ENCODE measurements at regions not wholly inside any gene's neighbourhood (a gene's known extent, or its start where the extent isn't known, plus 50 kb on each side); places are given as distances from the start of the nearest gene placed in this dataset.

DNA sequence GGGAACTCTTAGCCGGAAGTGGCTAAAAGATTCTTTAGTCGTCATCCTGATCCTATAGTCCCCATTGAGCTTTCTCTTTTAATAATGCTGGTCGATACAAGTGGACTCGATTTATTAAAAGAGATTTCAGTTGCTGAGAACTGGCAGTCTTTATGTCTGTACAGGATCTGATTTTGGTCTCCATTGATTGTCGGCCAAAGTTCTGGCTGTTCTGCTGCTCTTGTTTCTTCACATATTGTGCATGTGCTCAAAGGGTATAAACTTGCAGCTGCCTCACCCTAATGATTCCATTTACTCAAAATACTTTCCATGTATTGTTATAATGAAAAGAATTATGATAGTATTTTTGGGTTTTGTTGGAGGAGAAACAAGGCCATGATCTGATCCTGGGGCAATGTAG is 100.7 kb upstream of the CTTNBP2 start:
- DNase-seq (ENCODE audit: low read depth) = no peak

DNA sequence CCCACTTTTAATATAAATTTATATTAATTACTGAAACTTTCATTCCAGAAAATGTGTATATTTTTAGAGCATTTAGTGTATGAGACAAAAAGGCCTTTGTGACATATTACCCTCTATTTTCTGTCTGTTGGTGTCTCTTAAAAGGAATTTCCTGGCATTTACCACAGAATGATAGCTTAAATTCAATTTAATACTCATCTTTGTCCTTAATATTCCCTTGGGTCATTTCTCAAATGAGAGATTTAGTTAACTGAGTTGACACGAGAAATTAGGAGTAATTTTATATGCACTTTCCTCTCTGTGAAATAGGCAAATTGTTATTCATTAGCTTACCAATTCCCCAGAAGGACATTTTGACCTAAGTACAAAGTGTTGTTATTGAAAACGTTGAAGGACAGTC is 101.7 kb upstream of the CTTNBP2 start:
- DNase-seq (ENCODE audit: low read depth) = no peak

DNA sequence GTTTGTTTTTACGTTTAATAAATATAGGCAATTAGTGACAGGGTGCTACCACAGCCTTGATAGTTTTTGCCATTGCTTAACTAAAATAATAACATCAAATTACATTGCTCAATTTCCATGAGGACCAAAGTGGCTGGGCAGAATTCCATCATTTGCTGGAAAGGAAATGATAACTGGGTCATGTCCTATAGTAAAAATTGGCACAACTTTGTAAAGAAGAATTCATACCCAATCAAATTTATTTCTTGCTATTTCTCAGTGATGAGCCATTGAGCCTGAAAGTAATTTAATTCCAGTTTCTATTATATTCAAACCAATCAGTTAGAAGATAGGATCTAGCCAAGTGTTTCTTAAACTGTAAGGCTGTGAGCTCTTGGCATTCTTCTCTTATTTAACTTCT is 102.2 kb upstream of the CTTNBP2 start:
- DNase-seq (ENCODE audit: low read depth) = no peak

DNA sequence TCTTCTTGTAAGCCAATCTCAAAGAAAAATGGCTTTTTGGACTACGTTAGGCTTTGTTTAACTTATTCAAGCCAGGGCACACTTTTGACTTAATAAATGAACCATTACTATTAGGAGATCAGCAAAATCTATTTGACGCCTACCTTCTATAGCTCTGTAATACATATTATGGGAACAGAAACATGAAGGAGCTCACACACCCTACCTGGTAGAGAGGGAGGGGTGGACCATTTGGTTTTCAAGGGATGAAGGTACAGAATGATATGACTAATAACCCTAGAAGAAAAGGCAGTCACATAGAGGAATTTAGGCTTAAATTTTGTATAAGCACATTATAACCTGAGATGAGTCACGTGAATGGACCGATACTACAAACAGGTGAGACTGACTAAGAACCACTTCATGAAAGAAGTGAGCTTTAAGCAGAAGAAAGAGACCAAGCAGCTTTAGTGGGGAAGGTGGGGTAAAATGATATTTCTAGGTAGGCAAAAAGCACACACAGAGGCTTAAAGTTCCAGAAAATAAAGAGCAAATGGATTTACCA is 106.8 kb upstream of the CTTNBP2 start:
- no peak for DNase-seq (ENCODE audit: low read depth)

DNA sequence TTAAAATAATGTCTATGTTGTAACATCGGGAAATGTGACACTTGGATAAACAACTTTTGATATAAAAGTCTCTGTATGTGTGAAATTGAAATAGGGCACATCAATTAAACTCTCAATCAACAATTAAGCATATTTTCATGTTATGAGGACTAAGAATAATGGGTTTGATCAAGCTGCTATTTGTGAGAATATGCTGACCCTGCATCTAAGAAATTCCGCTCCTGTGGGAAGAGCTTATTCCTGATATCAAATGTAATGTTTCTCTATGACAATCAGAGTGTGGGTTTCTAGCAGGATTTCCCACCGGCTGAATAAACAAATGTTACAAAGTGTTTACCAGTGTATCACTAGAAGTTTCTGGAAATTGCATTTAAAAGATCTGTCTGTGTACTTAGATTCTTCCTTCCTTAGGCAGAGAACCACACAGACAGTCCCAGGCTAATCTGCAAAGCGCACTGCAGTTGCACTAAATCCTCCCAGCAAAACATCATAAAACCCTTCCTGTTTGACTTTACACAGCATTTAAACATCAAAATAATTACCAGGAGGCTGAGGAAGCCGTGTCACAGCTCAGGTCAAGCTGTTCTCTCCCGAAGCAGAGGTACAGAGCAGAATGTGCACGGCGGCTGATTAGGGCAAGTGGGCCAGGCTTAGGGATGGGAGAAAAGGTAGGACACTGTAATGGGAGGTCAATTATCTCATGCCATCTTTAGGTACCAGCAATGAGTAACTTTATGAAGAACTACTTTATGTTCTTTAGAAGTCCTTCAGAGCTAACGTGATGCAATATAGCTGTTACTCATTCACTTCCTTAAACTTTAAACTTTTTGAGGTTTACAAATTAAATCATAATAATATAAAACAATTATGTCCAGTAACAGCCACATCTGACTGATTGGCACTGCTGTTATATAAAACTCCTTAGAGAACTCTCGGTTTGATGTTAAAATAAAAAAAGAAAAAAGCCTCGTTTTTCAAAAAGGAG is 109.1 kb upstream of the CTTNBP2 start:
- no peak for DNase-seq (ENCODE audit: low read depth)

DNA sequence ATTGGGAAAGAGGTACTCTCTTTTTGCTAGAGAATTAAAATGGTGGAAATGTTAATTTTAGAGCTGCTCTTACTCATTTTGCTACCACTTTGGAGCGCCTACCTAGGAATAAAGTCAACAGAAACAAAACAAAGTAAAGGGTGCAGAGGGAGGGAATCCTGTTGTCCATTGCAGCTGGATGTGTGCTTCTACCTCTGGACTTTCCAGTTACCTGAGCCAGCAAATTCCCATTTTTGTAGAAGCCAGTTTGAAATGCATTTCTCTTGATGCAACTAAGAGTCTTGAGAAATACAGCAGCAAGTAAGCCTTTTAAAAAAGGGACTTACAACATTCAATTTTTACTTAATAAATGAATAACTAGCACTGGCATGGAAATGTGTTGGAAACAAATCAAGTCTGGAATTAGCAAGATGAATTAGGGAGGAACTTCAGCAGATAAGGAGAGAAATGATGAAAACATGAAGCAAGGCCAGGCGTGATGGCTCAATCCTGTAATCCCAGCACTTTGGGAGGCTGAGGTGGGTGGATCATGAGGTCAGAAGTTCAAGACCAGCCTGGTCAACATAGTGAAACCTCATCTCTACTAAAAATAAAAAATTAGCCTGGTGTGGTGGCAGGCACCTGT is 113.5 kb upstream of the CTTNBP2 start:
- no peak for DNase-seq (ENCODE audit: low read depth)

DNA sequence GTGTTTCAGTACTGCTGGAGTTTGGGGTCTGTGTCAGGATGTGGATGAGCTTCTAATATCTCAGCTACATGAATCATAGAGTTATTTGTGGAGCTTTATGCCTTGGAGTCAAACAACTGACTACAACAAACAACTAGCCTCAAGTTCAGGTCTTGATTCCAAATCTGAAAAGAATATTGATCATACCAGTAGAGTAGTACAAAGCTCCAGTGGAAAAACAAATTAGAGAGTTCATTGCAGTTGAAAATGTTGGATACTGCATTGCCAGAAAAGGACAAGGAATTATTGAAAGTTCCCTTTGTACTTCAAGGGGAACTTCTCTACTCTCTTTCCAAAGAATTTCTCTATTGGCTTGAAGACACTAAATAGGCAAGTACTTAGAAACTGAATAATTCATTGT is 117.6 kb upstream of the CTTNBP2 start:
- no peak for DNase-seq (ENCODE audit: low read depth)

DNA sequence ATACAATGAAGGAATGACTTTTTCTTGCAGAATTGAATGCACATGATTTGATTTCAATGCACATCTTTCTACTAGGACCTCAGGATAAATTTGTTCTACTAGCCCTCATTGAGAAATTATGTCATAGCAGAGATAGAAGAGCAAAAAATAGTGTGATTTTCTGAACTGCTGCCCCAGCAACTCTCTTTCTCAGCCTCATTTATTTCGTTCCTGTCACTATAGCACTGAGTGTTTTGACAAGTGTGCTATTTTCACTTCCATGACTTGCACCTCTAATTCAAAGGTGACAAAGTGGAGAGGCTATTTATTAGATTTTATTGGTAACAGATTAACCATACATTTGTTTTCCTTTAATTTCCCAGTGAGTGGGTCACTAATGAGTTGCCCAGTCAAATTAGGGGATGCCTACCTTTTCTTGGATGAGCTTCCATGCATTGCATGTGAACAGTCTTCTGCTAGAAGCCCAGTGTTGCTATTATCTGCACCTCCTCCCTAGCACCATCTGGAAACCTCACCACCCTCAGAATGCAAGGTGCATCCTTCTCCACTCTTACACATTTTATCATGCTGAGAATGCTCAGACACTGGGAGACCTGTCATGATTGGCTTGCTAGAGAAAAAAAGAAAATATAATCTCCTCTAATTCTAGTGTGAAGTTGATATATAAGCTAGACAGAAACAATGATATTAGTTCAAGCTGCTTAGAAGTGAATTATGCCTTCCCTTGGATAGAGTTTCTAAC is 119.6 kb upstream of the CTTNBP2 start:
- DNase-seq (ENCODE audit: low read depth) = no peak

DNA sequence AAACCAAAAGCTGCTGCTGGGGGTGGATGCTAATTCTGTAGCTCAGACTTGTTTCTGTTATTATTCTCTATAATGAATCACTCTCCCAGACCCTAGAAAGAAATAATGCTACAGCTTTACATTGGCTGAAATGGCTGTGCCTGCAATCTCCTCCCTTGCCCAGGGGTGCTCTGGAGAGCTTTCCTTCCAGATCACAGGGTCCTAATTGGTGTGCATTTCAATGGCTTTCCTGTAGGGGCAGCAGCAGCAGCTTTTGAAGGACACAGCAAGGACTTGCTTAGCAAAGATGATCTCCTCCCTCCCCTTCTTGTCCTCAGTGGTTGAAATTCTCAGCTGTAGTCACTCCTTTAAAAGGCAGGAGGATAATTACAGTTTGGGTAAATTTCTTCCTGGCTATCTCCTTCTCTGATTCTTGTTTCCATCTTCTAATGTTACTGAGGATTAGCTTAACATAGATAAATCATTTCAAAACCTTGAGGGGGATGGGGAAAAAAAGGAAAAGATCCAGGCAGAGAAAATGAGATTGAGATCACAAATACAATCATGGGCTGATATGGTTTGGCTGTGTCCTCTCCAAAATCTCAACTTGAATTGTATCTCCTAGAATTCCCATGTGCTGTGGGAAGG is 120.2 kb upstream of the CTTNBP2 start:
- peak; percentile 34 for DNase-seq (ENCODE audit: low read depth)

DNA sequence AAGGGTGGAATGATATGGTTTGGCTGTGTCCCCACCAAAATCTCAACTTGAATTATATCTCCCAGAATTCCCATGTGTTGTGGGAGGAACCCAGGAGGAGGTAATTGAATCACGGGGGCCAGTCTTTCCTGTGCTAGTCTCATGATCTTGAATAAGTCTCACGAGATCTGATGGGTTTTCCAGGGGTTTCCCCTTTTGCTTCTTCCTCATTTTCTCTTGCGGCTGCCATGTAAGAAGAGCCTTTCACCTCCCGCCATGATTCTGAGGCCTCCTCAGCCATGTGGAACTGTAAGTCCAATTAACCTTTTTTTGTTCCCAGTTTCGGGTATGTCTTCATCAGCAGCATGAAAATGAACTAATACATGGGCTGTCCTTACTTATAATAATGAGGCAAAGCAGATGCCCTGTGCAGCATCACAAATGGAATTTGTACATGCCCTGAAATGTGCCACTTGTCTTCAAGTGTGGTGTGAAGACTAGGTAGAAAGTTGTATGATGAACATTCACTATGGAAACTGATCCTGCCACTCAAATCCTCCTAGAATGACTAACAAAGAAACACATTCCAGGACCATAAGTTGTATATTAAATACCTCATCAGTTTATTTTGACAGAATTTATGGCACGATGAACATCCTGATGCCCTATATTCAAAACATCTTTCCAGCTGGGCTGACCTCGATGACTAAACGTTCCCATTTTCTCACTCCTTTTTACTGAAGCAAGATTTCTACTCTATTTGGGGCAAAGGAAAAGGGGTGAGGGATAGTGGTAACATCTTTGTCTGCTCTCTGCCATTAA is 122.8 kb upstream of the CTTNBP2 start:
- DNase-seq (ENCODE audit: low read depth) = peak; percentile 2

DNA sequence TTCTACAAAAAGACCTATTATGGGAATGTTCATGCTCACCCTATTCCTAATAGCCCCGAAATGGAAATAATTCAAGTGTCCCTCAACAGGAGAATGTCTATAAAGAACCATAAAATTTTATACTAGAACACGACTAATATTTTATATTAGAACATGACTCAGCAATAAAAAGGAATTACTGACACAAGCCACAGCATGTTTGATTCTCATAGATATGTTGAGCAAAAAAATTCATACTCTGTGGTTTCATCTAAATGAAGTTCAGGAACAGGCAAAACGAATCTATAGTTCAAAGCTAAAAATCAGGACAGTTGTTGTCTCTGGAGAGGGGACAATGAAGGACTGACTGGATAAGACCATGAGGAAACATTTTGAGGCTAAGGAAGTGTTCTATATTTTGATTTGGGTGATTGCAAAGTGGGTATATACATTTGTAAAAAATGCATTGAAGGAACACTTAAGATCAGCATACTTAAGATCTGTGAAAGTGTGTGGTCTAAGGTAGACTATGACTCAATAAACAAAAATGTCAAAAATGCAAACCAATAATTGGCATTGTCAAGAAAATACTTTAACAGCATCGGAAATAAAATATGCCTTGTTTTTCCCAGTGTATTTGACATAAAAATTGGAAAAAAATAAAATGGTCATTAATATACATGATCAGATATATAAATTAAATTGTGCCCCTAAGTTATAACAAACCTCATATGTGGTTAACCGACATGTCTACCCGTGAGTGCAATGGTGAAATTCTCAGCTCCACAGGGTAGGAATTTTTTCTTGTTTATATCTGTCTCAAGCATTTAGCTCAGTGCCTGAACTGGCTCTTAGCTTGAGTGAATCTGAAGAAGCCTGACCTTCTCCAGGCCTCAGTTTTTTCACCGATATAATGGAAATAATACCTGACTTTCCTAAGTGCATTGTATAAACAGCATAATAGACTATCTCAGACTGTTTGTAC is 124.9 kb upstream of the CTTNBP2 start:
- DNase-seq (ENCODE audit: low read depth) = no peak

DNA sequence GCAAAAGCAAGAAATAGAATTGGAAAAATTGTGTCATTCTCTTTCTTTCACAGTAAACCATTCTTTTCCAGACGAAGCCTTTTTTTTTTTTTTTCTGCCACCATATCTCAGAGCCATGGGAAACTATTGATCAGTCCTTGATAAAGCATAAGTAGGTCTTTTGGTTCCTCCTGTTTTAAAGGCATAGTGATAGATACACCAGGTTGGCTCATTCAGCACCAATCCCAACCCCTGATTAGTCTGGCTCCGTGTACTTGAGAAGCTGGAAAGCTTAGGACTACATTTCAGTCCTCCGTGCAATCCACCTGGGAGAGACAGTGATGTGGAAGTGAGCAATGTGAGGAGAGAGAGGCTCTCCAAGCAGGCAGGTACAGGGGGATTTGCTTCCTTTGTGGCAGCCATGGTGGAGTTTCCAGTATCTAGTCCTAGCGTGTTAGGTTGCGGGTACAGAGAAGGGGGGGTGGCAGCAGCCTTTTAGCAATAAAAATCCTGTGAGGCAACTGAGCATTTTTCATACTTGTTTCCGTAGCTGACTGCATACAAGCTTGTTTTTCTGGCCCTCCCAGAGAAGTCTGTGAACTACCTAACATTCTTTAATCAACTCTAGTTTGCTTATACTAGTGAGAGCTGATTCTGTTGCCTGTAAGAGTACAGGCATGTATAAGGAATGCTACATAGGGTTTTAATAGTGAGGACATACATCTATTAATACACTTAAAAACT is 127.4 kb upstream of the CTTNBP2 start:
- no peak for DNase-seq (ENCODE audit: low read depth)

DNA sequence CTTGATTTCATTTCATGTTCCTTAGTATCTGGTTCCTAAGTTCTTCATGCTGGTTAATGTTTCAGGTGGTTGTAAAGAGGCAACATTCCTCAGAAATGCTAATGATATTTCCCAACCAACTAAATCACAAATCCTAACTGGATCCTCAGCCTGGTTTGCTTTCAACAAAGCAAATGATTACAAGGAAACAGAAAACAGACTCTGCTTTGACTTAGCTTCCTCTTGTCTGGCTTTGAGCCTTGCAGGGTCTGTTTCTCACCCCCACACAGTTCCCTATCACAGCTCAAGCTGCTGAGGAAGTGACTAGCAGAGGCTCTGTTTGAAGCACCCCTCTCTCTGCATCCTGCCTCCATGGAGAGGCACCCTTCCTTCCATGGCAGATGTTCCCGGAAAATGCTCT is 130.2 kb upstream of the CTTNBP2 start:
- no peak for DNase-seq (ENCODE audit: low read depth)

DNA sequence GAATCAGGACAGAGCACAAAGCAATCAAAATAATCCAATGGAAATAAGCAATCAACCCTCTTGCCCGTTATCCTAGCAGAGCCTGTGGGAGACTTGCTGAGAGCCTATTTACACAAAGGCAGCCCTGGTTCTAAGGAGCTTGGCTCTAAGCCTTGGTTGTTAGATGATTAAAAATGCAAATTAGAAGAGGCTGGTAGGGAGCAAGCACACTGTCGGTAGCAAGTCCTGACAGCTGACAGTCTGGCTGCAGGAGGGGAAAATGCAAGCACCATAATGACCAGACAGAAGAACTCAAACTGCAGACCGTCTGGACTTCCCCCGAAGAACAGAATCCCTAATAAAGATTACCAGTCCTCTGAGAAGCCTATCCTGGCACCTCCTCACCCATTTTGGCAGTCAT is 131.8 kb upstream of the CTTNBP2 start:
- DNase-seq (ENCODE audit: low read depth) = no peak

DNA sequence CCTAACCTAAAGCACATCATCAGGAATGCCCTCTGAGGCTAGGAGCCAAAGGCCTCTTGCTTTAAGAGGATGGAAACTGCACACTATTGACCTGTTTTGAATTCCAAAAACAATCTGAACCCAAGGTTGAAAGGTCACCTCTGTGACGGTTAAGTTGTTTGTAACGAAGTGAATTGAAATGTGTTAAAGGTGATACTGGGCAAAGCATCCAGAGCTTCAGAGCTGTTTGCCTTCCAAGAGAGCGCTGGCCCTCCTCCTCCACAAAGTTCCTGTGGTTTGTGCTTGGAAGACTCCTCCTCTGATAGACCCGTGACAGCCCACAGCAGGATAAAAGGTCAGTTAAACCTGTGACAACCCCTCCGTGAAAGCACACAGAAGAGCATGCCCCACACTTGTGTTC is 133.7 kb upstream of the CTTNBP2 start:
- DNase-seq (ENCODE audit: low read depth) = no peak

DNA sequence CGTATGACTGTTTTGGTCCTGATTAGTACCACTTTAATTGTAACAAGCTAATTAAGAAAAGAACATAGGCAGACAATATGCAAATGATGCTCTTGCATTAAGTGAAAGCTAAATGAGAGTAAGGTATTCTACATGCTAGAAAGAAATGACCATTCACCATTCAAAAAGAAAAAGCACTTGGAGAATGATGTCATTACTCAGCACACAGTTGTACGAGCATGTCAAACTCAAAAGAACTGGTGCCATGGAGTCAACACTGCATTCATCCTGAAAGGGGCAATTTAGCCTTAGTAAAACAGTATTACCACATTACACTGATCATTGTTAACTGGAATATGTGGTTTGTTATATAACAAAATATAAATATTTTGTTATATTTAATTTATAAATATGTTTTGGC is 136.2 kb upstream of the CTTNBP2 start:
- DNase-seq (ENCODE audit: low read depth) = no peak

DNA sequence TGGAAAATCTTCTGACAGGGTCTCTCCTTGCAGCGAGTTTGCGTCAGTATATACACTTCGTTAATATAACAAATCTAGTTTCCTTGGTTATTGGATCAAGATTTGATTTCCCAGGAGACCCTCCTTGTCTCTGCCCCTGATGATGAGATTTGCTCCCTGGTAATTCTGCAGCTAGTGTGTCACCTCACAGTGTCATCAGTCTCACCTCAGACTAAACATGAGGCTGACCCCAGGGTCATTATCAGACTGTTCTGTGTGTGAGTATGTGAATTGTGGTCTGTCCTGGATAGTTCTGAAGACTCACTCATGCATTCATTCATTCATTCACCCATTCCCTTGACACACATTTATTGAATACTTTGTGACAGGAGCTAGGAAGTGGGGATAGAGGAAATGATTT is 138.4 kb upstream of the CTTNBP2 start:
- DNase-seq (ENCODE audit: low read depth) = no peak

DNA sequence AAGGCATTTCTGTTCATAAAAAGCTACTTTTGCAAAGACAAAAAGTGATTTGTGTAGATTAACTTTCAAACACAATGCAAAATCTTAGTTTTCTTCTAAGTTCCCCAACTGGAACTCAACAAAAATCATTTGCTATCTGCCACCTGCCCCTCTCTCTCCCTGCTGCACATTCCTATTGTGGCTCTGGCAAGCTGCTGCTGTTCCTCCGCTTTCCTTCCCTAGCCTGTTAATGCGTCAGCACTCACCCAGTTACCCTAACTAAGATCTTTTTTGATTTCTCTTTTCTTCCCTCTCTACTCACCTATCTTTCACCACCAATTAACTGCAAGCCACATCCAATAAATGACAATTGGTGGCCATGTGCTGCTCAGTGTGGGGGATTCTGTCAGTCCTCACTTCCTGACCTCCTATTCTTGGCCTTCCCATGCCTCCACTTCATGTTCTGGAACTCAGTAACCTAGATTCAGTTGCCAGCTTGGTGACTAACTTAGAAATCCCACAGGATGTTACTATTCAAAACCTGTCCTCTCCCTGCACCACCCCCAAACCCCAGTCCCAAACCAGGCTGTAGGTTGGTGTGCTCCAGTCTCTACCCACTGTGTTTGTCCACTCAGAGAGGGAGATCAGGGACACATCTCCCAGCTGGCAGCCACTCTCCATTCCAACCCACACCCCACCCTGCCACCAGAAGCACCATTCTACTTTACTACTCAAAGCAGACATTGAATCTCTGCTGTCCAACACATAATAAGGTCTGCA is 140.2 kb upstream of the CTTNBP2 start:
- no peak for DNase-seq (ENCODE audit: low read depth)

DNA sequence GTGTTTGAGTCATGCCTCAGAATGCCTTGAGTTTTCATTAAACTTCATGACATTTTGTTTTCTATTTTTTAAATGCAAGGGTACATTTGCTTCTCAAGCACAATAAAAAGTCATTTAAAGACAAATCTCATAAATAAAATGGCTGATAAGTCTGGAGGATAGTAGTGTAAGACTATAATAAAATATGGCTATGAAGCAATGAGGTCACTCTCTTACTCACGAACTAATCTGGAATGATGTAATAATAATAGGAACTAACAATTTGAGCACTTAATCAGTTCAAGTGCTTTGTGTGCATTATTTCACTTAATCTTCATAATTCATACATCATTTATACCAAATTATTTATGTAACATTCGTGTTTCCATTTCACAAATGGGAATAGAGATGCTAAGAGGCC is 149.3 kb upstream of the CTTNBP2 start:
- DNase-seq (ENCODE audit: low read depth) = no peak
